Breast epithelium (tissue), 3 donors: ENCODE measurements at regions not wholly inside any gene's neighbourhood (a gene's known extent, or its start where the extent isn't known, plus 50 kb on each side); places are given as distances from the start of the nearest gene placed in this dataset.

Experiments used
- POLR2A ChIP-seq: fragments of 450-650 bp; IDR thresholded peaks from one replicate; pipeline ENCODE4 v1.6.1; 2016; ENCODE audit warnings: antibody characterized with exemption, mild to moderate bottlenecking, moderate library complexity
- POLR2AphosphoS5 ChIP-seq, 3 donors: sonication (generic); formaldehyde crosslinking; IDR thresholded peaks; one replicate each; pipeline ENCODE4 v1.6.1; 2017; ENCODE audit warnings: antibody characterized with exemption in 3 of 3
- TF ChIP-seq, protein P1 (sequence below), 3 donors: fragments of 450-650 bp; IDR thresholded peaks; one replicate each; pipeline ENCODE4 v1.5.1; 2016 to 2017; ENCODE audit warnings: antibody characterized with exemption in 3 of 3, mild to moderate bottlenecking in 3 of 3, moderate library complexity in 3 of 3

DNA sequence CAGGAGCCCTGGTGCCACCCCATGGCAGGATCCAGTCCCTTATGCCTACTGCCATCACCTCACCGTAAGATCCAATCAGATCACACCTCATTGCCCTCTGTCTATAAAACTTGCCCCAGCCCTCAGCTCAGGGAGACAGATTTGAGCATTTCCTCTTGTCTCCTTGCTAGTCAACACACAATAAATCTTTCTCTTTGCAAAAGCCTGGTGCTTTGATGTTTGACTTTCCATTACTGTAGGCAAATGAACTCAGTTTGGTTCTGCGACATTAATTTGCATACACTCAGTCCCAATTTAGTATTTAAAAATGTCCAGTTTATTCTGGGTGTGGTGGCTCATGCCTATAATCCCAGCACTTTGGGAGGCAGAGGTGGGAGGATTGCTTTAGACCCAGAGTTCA is 188.4 kb downstream of the AEBP2 start:
- TF ChIP-seq, protein P1, sequence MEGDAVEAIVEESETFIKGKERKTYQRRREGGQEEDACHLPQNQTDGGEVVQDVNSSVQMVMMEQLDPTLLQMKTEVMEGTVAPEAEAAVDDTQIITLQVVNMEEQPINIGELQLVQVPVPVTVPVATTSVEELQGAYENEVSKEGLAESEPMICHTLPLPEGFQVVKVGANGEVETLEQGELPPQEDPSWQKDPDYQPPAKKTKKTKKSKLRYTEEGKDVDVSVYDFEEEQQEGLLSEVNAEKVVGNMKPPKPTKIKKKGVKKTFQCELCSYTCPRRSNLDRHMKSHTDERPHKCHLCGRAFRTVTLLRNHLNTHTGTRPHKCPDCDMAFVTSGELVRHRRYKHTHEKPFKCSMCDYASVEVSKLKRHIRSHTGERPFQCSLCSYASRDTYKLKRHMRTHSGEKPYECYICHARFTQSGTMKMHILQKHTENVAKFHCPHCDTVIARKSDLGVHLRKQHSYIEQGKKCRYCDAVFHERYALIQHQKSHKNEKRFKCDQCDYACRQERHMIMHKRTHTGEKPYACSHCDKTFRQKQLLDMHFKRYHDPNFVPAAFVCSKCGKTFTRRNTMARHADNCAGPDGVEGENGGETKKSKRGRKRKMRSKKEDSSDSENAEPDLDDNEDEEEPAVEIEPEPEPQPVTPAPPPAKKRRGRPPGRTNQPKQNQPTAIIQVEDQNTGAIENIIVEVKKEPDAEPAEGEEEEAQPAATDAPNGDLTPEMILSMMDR (IDR thresholded peaks at IDR 0.05), result no peak
- no peak for TF ChIP-seq POLR2A
- no peak for TF ChIP-seq POLR2AphosphoS5 (IDR thresholded peaks at IDR 0.05)
